ENCODE measurements at regions not wholly inside any gene's neighbourhood (a gene's known extent, or its start where the extent isn't known, plus 50 kb on each side); places are given as distances from the start of the nearest gene placed in this dataset.
"Not testable (repeated sequence)": the region's sequence is repeated elsewhere in the genome, so short reads cannot be mapped to it uniquely, and the experiment has no call there.

GRCh38 chr9:32161209-32161608 is 223.2 kb upstream of the ACO1 start:
- Histone ChIP-seq H3K4me3 (ENCODE audit: low read depth, low read length, poor library complexity, severe bottlenecking) (no peak overlapping the region), H3K79me2 (ENCODE audit: insufficient read depth, low read length) (no peaks in the 10 kb centered on the region), H3K27ac (ENCODE audit: low read depth, low read length, poor library complexity, severe bottlenecking) (no peak overlapping the region), H3K9me3 (ENCODE audit: low read length) (no peaks in the 10 kb centered on the region), H2AFZ (ENCODE audit: low read length) (no peak overlapping the region), H3F3A (ENCODE audit: insufficient read depth, low read length) (no peaks in the 10 kb centered on the region), H3K4me1 (ENCODE audit: insufficient read depth, low read length, severe bottlenecking) (no peaks in the 10 kb centered on the region), H3K9ac (ENCODE audit: low read length) (no peak overlapping the region), H3K36me3 (ENCODE audit: insufficient read depth, low read length) (no peaks in the 10 kb centered on the region), H3K9me2 (ENCODE audit: low read depth, low read length) (no peaks in the 10 kb centered on the region), H4K20me1 (ENCODE audit: insufficient read depth, low read length) (no peaks in the 10 kb centered on the region), H3K27me3 (ENCODE audit: insufficient read depth, low read length) (no peaks in the 10 kb centered on the region), H3K4me2 (ENCODE audit: low read length) (no peak overlapping the region)
- no peak for TF ChIP-seq EZH2 (IDR thresholded peaks at IDR 0.05; ENCODE audit: borderline replicate concordance, low read length)
- TF ChIP-seq, protein P1, sequence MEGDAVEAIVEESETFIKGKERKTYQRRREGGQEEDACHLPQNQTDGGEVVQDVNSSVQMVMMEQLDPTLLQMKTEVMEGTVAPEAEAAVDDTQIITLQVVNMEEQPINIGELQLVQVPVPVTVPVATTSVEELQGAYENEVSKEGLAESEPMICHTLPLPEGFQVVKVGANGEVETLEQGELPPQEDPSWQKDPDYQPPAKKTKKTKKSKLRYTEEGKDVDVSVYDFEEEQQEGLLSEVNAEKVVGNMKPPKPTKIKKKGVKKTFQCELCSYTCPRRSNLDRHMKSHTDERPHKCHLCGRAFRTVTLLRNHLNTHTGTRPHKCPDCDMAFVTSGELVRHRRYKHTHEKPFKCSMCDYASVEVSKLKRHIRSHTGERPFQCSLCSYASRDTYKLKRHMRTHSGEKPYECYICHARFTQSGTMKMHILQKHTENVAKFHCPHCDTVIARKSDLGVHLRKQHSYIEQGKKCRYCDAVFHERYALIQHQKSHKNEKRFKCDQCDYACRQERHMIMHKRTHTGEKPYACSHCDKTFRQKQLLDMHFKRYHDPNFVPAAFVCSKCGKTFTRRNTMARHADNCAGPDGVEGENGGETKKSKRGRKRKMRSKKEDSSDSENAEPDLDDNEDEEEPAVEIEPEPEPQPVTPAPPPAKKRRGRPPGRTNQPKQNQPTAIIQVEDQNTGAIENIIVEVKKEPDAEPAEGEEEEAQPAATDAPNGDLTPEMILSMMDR (IDR thresholded peaks at IDR 0.05; ENCODE audit: low read length): no peak

- Histone ChIP-seq H3K9me2 (ENCODE audit: low read depth, low read length) (no peaks in the 10 kb centered on the region), H3K27ac (ENCODE audit: low read depth, low read length, poor library complexity, severe bottlenecking) (no peak overlapping the region), H3K36me3 (ENCODE audit: insufficient read depth, low read length) (no peaks in the 10 kb centered on the region), H3K4me2 (ENCODE audit: low read length) (no peak overlapping the region), H2AFZ (ENCODE audit: low read length) (no peak overlapping the region), H3K9ac (ENCODE audit: low read length) (no peak overlapping the region), H3K9me3 (ENCODE audit: low read length) (no peaks in the 10 kb centered on the region), H3K27me3 (ENCODE audit: insufficient read depth, low read length) (no peaks in the 10 kb centered on the region), H3K4me3 (ENCODE audit: low read depth, low read length, poor library complexity, severe bottlenecking) (no peak overlapping the region), H3F3A (ENCODE audit: insufficient read depth, low read length) (no peaks in the 10 kb centered on the region), H3K4me1 (ENCODE audit: insufficient read depth, low read length, severe bottlenecking) (no peaks in the 10 kb centered on the region), H4K20me1 (ENCODE audit: insufficient read depth, low read length) (no peaks in the 10 kb centered on the region), H3K79me2 (ENCODE audit: insufficient read depth, low read length) (no peaks in the 10 kb centered on the region)
- TF ChIP-seq, protein P1 (IDR thresholded peaks at IDR 0.05; ENCODE audit: low read length): no peak
- TF ChIP-seq EZH2 (IDR thresholded peaks at IDR 0.05; ENCODE audit: borderline replicate concordance, low read length): no peak
These were observed 222.7 kb upstream of the ACO1 start for GRCh38 chr9:32161720-32162119.

DNA sequence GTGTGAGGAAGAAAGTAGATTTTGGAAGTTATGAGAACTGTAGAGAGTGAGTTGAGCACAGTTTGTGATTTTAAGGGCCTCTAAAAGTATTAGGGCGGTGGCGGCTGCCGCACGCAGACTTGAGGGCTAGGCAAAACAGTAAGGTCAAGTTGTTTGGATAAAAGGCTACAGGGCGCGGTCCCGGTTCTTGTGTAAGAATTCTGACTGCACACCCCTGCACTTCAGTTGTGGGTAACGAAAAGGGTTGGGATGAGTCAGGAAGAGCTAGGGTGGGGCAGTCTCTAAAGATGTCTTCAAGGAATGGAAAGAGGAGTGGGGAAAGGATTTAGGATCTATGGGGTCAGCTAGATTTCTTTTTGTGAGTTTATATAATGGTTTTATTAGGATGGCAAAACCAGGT is 218.1 kb upstream of the ACO1 start:
- H4K20me1 ChIP-seq (ENCODE audit: insufficient read depth, low read length); H3K9ac ChIP-seq (ENCODE audit: low read length); H3K27ac ChIP-seq (ENCODE audit: low read depth, low read length, poor library complexity, severe bottlenecking); H2AFZ ChIP-seq (ENCODE audit: low read length); H3K36me3 ChIP-seq (ENCODE audit: insufficient read depth, low read length); H3F3A ChIP-seq (ENCODE audit: insufficient read depth, low read length); H3K9me2 ChIP-seq (ENCODE audit: low read depth, low read length); H3K27me3 ChIP-seq (ENCODE audit: insufficient read depth, low read length); H3K4me3 ChIP-seq (ENCODE audit: low read depth, low read length, poor library complexity, severe bottlenecking); H3K9me3 ChIP-seq (ENCODE audit: low read length); H3K4me2 ChIP-seq (ENCODE audit: low read length); H3K79me2 ChIP-seq (ENCODE audit: insufficient read depth, low read length); H3K4me1 ChIP-seq (ENCODE audit: insufficient read depth, low read length, severe bottlenecking): not testable (repeated sequence)

DNA sequence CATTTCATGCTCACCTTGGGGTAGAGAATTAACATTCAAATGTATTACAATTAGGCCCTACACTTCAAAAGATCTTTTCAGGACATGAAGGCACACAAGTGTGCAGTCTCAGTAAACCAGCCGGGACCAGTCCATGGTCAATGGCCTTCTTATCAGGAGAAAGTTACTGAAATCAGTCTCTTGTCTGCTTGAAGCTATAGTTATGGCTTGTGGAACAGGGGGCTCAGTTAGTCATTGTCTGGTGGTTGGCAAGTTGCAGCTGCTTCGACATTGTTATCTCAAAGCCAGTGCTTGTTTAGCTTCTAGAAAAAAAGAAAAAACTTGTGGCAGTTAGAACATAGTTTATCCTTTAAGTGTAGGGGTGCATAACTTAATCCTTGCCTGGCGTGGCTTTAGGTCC is 213.1 kb upstream of the ACO1 start:
- H3K9me2 ChIP-seq (ENCODE audit: low read depth, low read length): no peaks in the 10 kb centered on the region
- TF ChIP-seq, protein P1 (IDR thresholded peaks at IDR 0.05; ENCODE audit: low read length): no peak
- TF ChIP-seq EZH2 (IDR thresholded peaks at IDR 0.05; ENCODE audit: borderline replicate concordance, low read length): no peak
- no peaks in the 10 kb centered on the region for H3K4me1 ChIP-seq (ENCODE audit: insufficient read depth, low read length, severe bottlenecking)
- no peaks in the 10 kb centered on the region for H4K20me1 ChIP-seq (ENCODE audit: insufficient read depth, low read length)
- no peak overlapping the region for H3K9ac ChIP-seq (ENCODE audit: low read length)
- H3K9me3 ChIP-seq (ENCODE audit: low read length): no peaks in the 10 kb centered on the region
- no peak overlapping the region for H3K4me3 ChIP-seq (ENCODE audit: low read depth, low read length, poor library complexity, severe bottlenecking)
- no peak overlapping the region for H3K4me2 ChIP-seq (ENCODE audit: low read length)
- H3K27ac ChIP-seq (ENCODE audit: low read depth, low read length, poor library complexity, severe bottlenecking): no peak overlapping the region
- no peak overlapping the region for H2AFZ ChIP-seq (ENCODE audit: low read length)
- no peaks in the 10 kb centered on the region for H3F3A ChIP-seq (ENCODE audit: insufficient read depth, low read length)
- H3K79me2 ChIP-seq (ENCODE audit: insufficient read depth, low read length): no peaks in the 10 kb centered on the region
- no peaks in the 10 kb centered on the region for H3K27me3 ChIP-seq (ENCODE audit: insufficient read depth, low read length)
- no peaks in the 10 kb centered on the region for H3K36me3 ChIP-seq (ENCODE audit: insufficient read depth, low read length)
